ENCODE measurements at regions not wholly inside any gene's neighbourhood (a gene's known extent, or its start where the extent isn't known, plus 50 kb on each side); places are given as distances from the start of the nearest gene placed in this dataset.

GRCh38 chr21:8991968-8992621, 1529.3 kb upstream of the TPTE start:
- WGBS, 2 experiments (ENCODE audit: extremely low coverage in 1 of 2, insufficient coverage in 1 of 2, insufficient read length in 1 of 2, insufficient replicate concordance in 2 of 2, low coverage in 1 of 2, low lambda C conversion rate in 2 of 2, missing lambda C conversion rate in 1 of 2) = 58% methylated on average over 3 of the region's 3 CpGs; no CpG with 5 or more reads in 1 of the 2 experiments
- Histone ChIP-seq H3K4me3 (ENCODE audit: extremely low read depth in 1 of 4, insufficient read depth in 2 of 4, low read depth in 3 of 4, low read length in 4 of 4) (no peak overlapping the region), H2AFZ (ENCODE audit: low read length) (no peak overlapping the region), H4K8ac (ENCODE audit: extremely low read depth, insufficient read depth, low read length) (no peak overlapping the region), H3K14ac (ENCODE audit: insufficient read length) (no peak overlapping the region), H3K9me3 (ENCODE audit: insufficient read depth in 2 of 2, low read depth in 1 of 2, low read length in 1 of 2) (peaks cover 78 to 87% of the 10 kb centered on the region in 2 experiments), H3K23ac (ENCODE audit: insufficient read length) (no peak overlapping the region), H4K20me1 (replicated peaks in 1 of 2; ENCODE audit: control insufficient read depth in 1 of 2, insufficient read depth in 2 of 2, low read length in 2 of 2) (no peaks in the 10 kb centered on the region), H3K4me2 (ENCODE audit: insufficient read depth in 1 of 2, low read depth in 2 of 2, low read length in 2 of 2) (no peak overlapping the region), H3K56ac (replicated peaks; ENCODE audit: insufficient read length, low read depth, low read length) (no peak overlapping the region), H4K91ac (replicated peaks; ENCODE audit: insufficient read length, low read length) (no peak overlapping the region), H3K36me3 (ENCODE audit: control insufficient read depth in 2 of 4, insufficient read depth in 4 of 4, low read length in 3 of 4) (no peaks in the 10 kb centered on the region), H3K23me2 (ENCODE audit: low read depth, low read length) (no peaks in the 10 kb centered on the region), H2BK12ac (ENCODE audit: low read depth, low read length) (no peak overlapping the region), H3K79me2 (ENCODE audit: control insufficient read depth in 1 of 2, insufficient read depth in 2 of 2, low read length in 2 of 2) (no peaks in the 10 kb centered on the region), H2BK15ac (ENCODE audit: low read length) (no peak overlapping the region), H3K9ac (replicated peaks in 1 of 4; ENCODE audit: extremely low read depth in 1 of 4, low read depth in 3 of 4, low read length in 3 of 4) (no peak overlapping the region), H3K27ac (ENCODE audit: low read depth, low read length) (no peak overlapping the region), H4K5ac (ENCODE audit: insufficient read length, low read depth, low read length) (no peak overlapping the region), H3K18ac (ENCODE audit: extremely low read depth, low read length) (no peak overlapping the region), H3K27me3 (replicated peaks in 1 of 4; ENCODE audit: control insufficient read depth in 3 of 4, extremely low read depth in 1 of 4, insufficient read depth in 3 of 4, low read length in 3 of 4) (no peaks in the 10 kb centered on the region), H2BK120ac (replicated peaks; ENCODE audit: low read depth, low read length) (no peak overlapping the region), H3K4me1 (replicated peaks in 1 of 4; ENCODE audit: control insufficient read depth in 3 of 4, insufficient read depth in 4 of 4, low read length in 3 of 4) (no peaks in the 10 kb centered on the region), H3K4ac (replicated peaks; ENCODE audit: insufficient read length, low read depth, low read length) (no peak overlapping the region), H2BK20ac (ENCODE audit: low read length) (no peak overlapping the region), H2AK5ac (ENCODE audit: low read depth, low read length) (no peak overlapping the region), H2BK5ac (ENCODE audit: low read depth, low read length) (no peak overlapping the region), H3K79me1 (ENCODE audit: low read depth, low read length) (no peaks in the 10 kb centered on the region)
- POLR2A ChIA-PET (ENCODE audit: partially characterized antibody) = no interaction called here
- DNase-seq (ENCODE audit: low read depth in 1 of 2, low spot score in 2 of 2) = no peak
- CTCF ChIA-PET (ENCODE audit: partially characterized antibody) = interaction anchor here (0.6 to 0.9 kb wide), 2 partner anchors 17 to 33 kb away, joined by 3 read pairs; no protein-coding TSS in a partner anchor
- FAIRE-seq = no peak
- TF ChIP-seq SUZ12 (IDR thresholded peaks at IDR 0.05; ENCODE audit: low read length) (no peak), RXRA (IDR thresholded peaks at IDR 0.05; ENCODE audit: insufficient read depth, low read depth, low read length) (no peak), POU5F1 (IDR thresholded peaks at IDR 0.05; ENCODE audit: low read depth, low read length) (no peak), RAD21 (IDR thresholded peaks at IDR 0.05 in 1 of 2, conservative IDR thresholded peaks at IDR 0.05 in 1 of 2; ENCODE audit: low read depth in 2 of 2, low read length in 2 of 2) (no peak), HDAC2 (IDR thresholded peaks at IDR 0.05; ENCODE audit: borderline replicate concordance in 1 of 2, low read depth in 2 of 2, low read length in 2 of 2) (no peak), TCF12 (IDR thresholded peaks at IDR 0.05; ENCODE audit: low read depth, low read length) (no peak), USF2 (IDR thresholded peaks at IDR 0.05; ENCODE audit: low read length) (no peak), CTBP2 (IDR thresholded peaks at IDR 0.05; ENCODE audit: borderline replicate concordance, insufficient read depth, insufficient read length, low read length) (no peak), ZNF274 (IDR thresholded peaks at IDR 0.05; ENCODE audit: borderline replicate concordance, extremely low read depth, low read length) (no peak), SIX5 (IDR thresholded peaks at IDR 0.05; ENCODE audit: low read depth, low read length) (no peak)
- TF ChIP-seq, protein P1, sequence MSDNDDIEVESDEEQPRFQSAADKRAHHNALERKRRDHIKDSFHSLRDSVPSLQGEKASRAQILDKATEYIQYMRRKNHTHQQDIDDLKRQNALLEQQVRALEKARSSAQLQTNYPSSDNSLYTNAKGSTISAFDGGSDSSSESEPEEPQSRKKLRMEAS (IDR thresholded peaks at IDR 0.05) = no peak

Measured in H1 (cell line).